Choroid plexus epithelial cell (primary cell): ENCODE measurements at regions not wholly inside any gene's neighbourhood (a gene's known extent, or its start where the extent isn't known, plus 50 kb on each side); places are given as distances from the start of the nearest gene placed in this dataset.
A peak's percentile ranks its signal among the peaks of the same experiment; 100 is the strongest.

Experiments
- DNase-seq: peaks from one replicate; pipeline ENCODE4 v3.0.0-alpha.2; 2010; ENCODE audit warnings: low read depth
- H3K4me3 ChIP-seq: 2 replicates; pipeline ENCODE4 v1.5.1; 2011; ENCODE audit warnings: low read depth, mild to moderate bottlenecking, control low read depth, low read length, moderate library complexity
- CTCF ChIP-seq: conservative IDR thresholded peaks from 2 replicates; pipeline ENCODE4 v1.5.1; 2011; ENCODE audit warnings: low read depth, mild to moderate bottlenecking, control low read depth, inconsistent platforms, low read length, moderate library complexity

- TF ChIP-seq CTCF, result no peak
- no peak overlapping the region for H3K4me3 ChIP-seq
- no peak for DNase-seq
Observed at GRCh38 chr6:168778201-168778600, 337.2 kb downstream of the SMOC2 start.

- no peak for TF ChIP-seq CTCF
- DNase-seq, result peak; percentile 5
Observed at GRCh38 chr6:168774381-168774780, 333.4 kb downstream of the SMOC2 start.

GRCh38 chr6:168773788-168774187, 332.8 kb downstream of the SMOC2 start:
- TF ChIP-seq CTCF, result no peak
- DNase-seq, result no peak
- no peak overlapping the region for H3K4me3 ChIP-seq

More at GRCh38 chr6:168774381-168774780, 333.4 kb downstream of the SMOC2 start:
- H3K4me3 ChIP-seq, result no peak overlapping the region

- DNase-seq, result no peak
- TF ChIP-seq CTCF, result no peak
Observed at GRCh38 chr6:168765752-168766151, 324.8 kb downstream of the SMOC2 start.

GRCh38 chr6:168756009-168756634, 315.1 kb downstream of the SMOC2 start:
- H3K4me3 ChIP-seq, result no peak overlapping the region
- peak; percentile 39 for DNase-seq
- no peak for TF ChIP-seq CTCF

More at GRCh38 chr6:168765752-168766151, 324.8 kb downstream of the SMOC2 start:
- H3K4me3 ChIP-seq, result no peak overlapping the region

GRCh38 chr6:168746643-168747042, 305.7 kb downstream of the SMOC2 start:
- TF ChIP-seq CTCF, result no peak
- no peak for DNase-seq
- no peak overlapping the region for H3K4me3 ChIP-seq

GRCh38 chr6:168746013-168746412, 305.0 kb downstream of the SMOC2 start:
- DNase-seq, result no peak
- TF ChIP-seq CTCF, result no peak
- H3K4me3 ChIP-seq, result no peak overlapping the region
